Jurkat, Clone E6-1 (cell line): ENCODE measurements at regions not wholly inside any gene's neighbourhood (a gene's known extent, or its start where the extent isn't known, plus 50 kb on each side); places are given as distances from the start of the nearest gene placed in this dataset.
A peak's percentile ranks its signal among the peaks of the same experiment; 100 is the strongest.

Experiments
- DNase-seq: peaks from one replicate; pipeline ENCODE4 v3.0.0-alpha.2; 2011; ENCODE audit warnings: low read depth, low spot score
- H3K4me3 ChIP-seq: 2 replicates; pipeline ENCODE4 v1.5.1; 2011; ENCODE audit warnings: mild to moderate bottlenecking, low read length, control low read depth, moderate library complexity

DNA sequence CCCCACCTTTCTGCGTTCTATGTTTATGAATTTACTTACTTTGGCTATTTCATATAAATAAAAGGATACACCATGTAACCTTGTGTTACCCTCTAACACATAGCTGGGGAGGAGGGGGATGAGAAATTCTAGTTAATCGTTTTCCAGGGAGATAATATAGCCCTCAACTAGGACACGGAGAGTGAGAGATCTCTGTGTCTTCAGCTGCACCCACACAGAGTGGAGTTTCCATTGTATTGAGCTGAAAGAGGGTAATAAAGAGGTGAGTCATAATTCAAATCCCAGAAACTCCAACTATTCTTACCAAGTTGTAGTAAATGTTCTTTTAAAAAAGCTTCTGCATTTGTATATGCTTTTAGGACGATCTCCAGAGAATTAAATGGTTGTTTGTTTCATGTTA is 110.1 kb upstream of the SULT1C3 start:
- H3K4me3 ChIP-seq: no peak overlapping the region
- DNase-seq: no peak

DNA sequence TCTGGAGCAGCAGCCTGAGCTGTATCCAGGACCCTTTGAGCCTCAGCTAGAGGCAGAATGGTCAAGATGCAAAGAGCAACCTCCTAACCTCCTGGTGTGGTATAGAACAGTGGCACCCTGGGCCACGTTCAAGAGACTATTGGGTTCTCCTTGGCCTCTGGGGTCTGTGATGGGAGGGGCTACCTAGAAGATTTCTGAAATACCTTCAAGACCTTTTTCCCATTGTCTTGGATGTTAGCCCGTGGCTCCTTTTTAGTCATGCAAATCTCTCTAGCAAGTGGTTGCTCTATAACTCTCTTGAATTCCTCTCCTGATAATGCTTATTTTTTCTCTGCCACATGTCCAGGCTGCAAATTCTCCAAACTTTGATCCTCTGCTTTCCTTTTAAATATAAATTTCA is 106.3 kb upstream of the SULT1C3 start:
- no peak overlapping the region for H3K4me3 ChIP-seq
- DNase-seq: no peak

DNA sequence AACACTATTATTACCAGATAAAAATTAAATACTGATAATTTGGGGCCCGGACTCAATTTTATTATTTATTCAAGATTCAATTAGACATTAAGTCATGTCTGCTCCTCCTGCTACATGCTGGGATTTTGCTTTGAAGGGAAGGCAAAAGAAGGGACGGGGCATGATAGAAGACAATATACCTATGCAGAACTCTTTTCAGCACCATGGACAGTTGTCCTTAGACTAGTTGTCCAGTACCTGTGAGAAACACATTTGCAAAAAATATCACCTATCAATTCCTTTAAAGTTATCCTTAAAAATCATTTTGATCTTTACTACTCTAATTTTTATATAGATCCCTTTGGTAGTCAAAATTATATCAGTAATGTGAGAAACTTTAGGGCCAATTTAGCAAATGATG is 100.2 kb upstream of the SULT1C3 start:
- DNase-seq: peak; percentile 32
- no peak overlapping the region for H3K4me3 ChIP-seq

DNA sequence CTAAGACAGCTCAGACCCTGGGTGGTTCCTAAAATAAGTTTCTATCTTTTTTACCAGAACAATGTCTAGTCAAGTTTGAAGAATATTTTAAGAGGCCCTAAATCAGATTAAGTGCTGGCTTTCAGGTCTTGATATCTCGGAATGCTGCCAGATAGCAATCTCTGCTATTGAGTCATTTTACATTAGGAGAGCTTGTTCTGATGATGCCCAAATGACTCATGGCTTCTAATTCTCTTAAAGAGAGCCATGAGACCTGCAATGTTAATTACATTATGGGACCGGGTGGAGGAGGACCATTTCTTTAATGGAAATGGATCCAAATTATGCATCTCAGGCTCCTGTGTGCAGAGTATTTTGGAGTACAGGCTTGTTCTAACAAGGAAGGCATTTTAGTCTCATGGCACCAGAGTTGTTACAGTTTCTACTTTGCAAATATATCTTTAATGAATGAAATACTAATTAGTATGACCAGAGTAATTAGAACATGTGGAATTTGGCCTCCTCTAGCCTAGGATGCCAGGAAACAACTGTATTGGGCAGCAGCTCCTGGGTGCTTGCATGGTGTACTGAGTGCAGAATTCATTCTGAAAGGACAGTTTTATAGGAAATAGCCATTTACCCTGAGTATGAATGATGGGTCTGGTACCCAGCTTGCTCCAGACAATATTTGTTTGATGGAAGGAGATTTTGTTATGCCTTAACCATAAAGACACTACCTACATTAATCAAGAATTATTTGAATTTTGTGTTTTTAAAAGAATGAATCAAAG is 94.0 kb upstream of the SULT1C3 start:
- H3K4me3 ChIP-seq: no peak overlapping the region
- no peak for DNase-seq

DNA sequence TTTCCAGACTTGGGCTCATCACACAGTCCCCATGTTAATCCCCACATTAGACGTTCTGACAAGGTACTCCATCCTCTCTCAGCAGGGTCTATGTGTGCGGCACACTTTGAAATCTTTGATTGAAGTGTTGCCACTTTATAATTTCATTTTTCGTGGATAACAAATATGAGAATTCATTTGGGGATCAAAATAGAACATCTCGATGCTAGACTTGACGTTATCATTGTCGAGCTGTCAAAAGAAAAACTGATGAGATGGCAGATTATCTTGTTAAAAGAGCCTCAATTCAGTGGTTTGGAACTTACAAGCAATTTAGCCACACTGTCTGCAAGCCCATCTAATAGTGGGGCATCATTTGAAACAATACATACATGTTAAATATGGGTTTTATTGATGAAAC is 91.2 kb upstream of the SULT1C3 start:
- no peak overlapping the region for H3K4me3 ChIP-seq
- DNase-seq: no peak

DNA sequence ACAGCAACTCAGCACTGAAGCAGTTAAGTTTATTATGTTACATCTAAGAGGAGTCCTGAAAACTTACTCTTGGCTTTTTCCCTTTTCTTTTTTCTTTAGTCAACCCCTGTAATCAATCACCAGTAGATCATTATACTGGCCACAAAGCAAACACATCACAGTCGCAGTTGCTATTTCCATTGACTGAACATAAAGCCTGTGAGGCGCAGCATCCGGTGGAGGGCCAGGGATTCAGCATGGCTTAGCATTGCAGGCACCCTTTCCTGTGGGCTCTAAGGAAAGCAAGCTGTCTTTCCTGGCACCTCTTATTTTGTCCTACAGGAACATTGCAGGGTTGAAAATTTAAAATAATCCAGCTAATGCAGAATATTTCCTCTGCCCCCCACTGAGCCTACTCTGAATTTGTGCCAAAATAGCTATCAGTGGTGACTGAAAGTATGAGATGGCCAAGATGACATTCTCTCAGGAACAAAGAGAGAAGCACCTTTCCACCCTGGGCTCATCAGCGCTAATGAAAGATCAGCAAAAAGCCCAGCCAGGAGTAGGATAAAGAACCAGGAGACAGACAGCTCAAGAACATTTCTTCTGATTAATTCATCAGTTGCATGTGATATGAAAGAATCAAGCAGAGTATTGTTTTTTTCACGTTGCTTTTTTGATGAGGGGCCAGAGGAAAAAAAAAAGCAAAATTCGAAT is 85.3 kb upstream of the SULT1C3 start:
- DNase-seq: no peak
- H3K4me3 ChIP-seq: no peak overlapping the region

DNA sequence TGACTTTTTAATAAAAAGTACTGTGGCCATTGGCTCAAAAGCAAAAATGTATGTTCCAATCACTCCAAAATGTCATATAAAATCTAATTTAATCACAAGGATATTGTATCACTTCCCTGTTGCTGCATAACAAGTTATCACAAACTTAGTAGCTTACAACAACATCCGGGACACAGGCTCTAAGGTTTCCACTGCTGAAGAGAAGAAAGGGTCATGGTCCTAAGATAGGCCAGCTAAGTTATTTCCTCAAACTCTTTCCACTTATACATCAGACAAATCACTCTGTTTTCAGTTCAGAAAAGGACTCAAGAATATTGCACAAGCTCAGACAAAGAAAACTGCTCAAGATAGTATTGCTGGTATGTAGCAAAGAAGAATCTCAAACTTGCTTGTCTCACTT is 78.5 kb upstream of the SULT1C3 start:
- H3K4me3 ChIP-seq: no peak overlapping the region
- DNase-seq: no peak

DNA sequence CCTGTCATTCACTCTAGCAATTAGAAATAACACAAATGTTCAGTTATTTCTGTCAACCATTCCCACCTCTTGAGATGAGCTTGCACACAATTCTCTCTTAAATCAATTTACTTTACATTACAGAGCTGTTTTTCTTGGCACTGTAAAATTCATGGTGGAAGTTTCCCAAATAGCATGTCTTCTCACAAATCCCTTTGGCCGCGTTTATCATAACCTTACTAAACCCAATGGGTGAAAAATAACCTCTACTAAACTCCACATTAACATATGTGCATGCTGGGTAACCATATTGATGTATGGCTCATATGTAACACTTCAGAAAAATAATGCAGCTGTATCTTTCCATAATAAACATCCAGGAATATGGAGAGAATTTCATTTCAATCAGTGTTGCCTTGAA is 75.5 kb upstream of the SULT1C3 start:
- no peak for DNase-seq

DNA sequence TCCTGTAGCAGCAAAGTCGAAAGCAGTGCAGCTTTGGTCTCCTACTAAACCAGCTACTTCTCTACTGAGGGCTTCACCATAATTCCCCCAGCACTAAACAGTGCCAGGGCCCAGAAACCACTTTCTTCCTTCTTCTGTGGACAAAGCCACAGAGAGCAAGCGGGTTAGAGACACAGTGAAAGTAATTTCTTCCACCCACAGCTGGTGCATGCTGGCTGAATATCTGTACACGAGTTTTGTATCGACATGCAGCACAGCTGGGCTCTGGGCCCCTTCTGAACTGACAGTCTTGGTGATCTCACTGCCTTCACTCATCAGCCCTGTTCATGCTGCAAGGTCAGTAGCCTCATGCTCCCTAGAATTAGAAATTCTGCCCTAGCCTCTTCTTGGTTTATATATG is 74.0 kb upstream of the SULT1C3 start:
- peak; percentile 5 for DNase-seq
- H3K4me3 ChIP-seq: no peak overlapping the region

More for the DNA sequence above, 75.5 kb upstream of the SULT1C3 start:
- H3K4me3 ChIP-seq: no peak overlapping the region

DNA sequence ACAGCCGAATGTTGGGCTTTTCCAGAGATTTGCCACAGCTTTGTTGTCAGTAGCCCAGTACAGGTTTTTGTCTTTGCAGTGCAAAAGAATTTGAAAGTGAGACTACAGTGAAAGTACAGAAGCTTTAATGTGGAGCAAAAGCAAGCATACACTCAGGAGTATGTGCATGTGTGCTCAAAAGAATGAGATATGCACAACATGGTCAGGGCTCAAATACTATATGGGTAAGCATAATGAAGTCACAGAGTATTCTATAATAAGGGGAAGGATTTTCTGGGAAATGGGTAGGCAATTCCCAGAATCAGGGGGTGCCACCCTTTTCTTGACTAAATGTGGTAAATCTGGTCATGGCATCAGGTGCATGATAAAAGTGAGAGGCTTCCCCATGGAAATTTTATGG is 72.1 kb upstream of the SULT1C3 start:
- no peak overlapping the region for H3K4me3 ChIP-seq
- no peak for DNase-seq

DNA sequence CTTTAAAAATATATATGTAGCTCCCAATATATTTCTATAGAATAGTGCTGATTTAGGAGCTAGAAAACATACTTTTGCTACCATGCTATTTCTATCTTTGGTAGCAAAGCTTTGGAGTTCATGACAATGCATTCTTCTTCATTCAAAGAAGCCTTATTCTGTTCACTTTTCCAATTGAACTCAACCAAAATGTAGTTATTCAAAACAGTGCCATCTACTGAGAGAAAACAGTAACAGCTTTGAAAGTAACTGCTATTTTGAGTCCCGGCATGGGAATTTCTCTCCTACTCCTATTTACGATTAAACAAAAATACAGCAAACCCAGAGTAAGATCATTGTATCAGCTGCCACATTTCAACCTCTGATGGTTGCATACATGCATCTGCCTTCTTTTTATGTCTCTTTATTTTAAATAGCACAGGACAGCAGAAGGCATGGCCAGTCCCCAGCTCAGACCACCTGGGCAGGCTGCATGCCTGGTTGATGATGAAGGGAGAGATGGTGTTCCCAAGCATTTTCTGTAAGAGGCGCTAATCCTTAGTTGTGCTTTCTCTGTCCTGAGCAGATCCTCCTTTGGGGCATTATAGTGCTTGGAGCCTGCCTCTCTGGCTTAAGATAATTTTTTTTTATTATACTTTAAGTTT is 69.7 kb upstream of the SULT1C3 start:
- peak; percentile 26 for DNase-seq
- H3K4me3 ChIP-seq: no peak overlapping the region

DNA sequence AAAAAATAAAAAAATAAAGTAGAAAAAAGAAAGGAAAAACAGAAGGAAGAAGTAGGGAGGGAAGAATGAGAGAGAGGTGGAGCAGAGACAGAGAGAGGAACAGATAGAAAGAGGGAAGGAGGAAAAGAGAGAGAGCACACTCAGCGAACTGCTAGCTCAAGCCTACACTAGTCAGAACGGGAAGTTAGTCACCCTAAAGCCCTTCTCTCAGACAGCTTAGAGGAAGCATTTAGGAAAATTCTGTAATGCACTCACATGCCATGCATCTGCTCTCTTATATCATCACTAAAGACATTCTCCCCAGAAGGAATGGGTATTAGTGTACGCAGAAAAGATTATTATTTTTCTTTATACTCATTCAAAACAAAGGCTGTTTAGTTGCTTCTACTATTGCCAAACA is 68.1 kb upstream of the SULT1C3 start:
- DNase-seq: no peak
- H3K4me3 ChIP-seq: no peak overlapping the region

DNA sequence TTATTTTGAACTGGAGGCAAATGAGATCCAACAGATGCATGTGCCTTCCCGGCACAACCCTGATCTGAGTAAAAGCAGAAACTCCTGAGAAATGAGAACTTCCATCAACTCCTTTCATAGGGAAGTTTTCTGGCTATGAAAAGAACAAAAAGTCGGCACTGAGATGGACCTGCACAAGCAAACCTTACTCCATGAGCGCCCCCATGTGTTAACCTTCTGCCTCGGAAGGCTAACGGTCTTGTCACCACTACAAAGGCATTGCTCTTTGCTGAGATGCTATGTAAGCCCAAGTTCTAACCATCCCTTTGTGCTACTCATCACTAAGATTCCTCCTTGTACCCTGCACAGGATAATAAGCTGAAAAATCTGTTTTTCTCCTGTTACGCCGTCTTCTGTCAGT is 57.3 kb upstream of the SULT1C3 start:
- no peak overlapping the region for H3K4me3 ChIP-seq
- peak; percentile 67 for DNase-seq

DNA sequence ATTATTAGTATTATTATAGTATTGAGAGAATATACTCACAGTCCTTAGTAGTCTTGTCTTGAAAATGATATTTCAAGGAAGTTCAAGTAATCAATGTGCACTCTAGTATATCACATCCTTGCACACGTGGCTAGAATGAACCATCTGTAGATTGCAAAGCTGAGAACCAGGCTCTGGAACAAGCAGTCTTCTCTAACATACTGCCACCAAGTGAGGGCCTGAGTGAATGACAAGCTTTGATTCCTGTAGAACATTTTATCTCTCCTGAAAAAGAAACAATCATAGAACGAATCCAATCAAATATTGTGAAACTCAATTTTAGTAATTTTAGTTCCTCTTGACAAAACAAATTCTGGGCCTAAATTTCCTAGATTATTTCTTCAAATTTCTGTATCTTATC is 55.3 kb upstream of the SULT1C3 start:
- DNase-seq: peak; percentile 40
- no peak overlapping the region for H3K4me3 ChIP-seq

DNA sequence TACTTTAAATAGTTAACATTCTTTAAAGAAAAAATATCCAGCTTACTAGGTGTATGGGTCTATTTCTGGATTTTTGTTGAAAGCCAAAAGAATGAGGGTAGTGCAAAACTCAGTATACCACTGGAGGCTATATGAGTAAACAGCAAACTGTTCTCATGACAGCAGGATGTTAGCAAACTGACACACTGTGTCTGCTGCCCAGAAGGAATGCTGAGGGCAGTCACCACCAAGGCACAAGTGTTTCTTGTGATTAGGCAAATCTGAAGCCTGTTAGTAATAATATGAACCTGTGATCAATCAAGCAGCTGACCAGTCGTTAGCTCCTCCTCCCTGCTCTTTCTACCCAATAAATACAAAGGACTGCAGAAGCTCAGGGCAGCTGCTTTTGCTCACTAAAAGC is 50.5 kb upstream of the SULT1C3 start:
- no peak for DNase-seq
- H3K4me3 ChIP-seq: no peak overlapping the region
